ENCODE measurements at regions not wholly inside any gene's neighbourhood (a gene's known extent, or its start where the extent isn't known, plus 50 kb on each side); places are given as distances from the start of the nearest gene placed in this dataset.

DNA sequence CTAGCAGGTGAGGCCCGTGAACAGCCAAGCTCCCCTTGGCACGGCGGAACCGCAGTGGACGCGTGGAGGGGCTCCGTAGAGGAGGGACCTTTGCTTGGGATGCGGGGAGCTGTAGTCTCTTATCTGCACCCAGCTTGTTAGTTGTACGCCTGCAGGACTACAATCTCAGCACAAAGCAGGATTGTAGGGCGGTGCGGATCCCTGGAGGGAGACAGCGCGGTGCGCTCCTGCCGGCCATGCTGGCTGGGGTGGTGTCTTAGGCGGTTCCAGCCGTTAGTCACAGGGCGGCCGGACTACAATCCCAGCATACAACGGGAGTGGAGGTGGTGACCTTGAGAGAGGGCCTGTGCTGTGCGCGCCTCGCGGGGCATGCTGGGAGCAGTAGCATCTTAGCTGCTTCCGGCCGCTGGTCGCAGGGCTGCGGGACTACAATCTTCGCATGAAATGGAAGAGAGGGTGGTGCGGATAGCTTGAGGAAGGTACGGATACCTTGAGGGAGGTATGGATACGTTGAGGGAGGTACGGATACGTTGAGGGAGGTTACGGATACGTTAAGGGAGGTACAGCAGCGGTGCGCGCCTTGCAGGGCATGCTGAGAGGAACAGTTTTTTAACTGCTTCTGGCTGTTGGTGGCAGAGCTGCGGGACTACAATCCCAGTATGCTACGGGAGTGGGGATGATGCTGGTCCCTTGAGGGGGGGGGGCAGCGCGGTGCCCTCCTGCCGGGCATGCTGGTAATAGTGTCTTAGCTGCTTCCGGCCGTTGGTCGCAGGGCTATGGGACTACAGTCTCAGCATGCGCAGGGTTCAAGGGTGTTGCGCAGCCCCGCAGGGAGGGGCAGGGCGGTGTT is 1419.1 kb downstream of the UQCRFS1 start (continued):
- TF ChIP-seq, protein P1, sequence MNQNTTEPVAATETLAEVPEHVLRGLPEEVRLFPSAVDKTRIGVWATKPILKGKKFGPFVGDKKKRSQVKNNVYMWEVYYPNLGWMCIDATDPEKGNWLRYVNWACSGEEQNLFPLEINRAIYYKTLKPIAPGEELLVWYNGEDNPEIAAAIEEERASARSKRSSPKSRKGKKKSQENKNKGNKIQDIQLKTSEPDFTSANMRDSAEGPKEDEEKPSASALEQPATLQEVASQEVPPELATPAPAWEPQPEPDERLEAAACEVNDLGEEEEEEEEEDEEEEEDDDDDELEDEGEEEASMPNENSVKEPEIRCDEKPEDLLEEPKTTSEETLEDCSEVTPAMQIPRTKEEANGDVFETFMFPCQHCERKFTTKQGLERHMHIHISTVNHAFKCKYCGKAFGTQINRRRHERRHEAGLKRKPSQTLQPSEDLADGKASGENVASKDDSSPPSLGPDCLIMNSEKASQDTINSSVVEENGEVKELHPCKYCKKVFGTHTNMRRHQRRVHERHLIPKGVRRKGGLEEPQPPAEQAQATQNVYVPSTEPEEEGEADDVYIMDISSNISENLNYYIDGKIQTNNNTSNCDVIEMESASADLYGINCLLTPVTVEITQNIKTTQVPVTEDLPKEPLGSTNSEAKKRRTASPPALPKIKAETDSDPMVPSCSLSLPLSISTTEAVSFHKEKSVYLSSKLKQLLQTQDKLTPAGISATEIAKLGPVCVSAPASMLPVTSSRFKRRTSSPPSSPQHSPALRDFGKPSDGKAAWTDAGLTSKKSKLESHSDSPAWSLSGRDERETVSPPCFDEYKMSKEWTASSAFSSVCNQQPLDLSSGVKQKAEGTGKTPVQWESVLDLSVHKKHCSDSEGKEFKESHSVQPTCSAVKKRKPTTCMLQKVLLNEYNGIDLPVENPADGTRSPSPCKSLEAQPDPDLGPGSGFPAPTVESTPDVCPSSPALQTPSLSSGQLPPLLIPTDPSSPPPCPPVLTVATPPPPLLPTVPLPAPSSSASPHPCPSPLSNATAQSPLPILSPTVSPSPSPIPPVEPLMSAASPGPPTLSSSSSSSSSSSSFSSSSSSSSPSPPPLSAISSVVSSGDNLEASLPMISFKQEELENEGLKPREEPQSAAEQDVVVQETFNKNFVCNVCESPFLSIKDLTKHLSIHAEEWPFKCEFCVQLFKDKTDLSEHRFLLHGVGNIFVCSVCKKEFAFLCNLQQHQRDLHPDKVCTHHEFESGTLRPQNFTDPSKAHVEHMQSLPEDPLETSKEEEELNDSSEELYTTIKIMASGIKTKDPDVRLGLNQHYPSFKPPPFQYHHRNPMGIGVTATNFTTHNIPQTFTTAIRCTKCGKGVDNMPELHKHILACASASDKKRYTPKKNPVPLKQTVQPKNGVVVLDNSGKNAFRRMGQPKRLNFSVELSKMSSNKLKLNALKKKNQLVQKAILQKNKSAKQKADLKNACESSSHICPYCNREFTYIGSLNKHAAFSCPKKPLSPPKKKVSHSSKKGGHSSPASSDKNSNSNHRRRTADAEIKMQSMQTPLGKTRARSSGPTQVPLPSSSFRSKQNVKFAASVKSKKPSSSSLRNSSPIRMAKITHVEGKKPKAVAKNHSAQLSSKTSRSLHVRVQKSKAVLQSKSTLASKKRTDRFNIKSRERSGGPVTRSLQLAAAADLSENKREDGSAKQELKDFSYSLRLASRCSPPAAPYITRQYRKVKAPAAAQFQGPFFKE (tag by site-specific recombination; IDR thresholded peaks at IDR 0.05; ENCODE audit: borderline replicate concordance), result no peak
- TF ChIP-seq IKZF3 (tag by site-specific recombination; IDR thresholded peaks at IDR 0.05), result peak; percentile 59; the same call in 1 of the 2 replicates
- TF ChIP-seq, protein P2, sequence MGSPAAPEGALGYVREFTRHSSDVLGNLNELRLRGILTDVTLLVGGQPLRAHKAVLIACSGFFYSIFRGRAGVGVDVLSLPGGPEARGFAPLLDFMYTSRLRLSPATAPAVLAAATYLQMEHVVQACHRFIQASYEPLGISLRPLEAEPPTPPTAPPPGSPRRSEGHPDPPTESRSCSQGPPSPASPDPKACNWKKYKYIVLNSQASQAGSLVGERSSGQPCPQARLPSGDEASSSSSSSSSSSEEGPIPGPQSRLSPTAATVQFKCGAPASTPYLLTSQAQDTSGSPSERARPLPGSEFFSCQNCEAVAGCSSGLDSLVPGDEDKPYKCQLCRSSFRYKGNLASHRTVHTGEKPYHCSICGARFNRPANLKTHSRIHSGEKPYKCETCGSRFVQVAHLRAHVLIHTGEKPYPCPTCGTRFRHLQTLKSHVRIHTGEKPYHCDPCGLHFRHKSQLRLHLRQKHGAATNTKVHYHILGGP (tag by site-specific recombination; IDR thresholded peaks at IDR 0.05), result no peak
- peak; percentile 100 for TF ChIP-seq ZNF76 (tag by site-specific recombination; IDR thresholded peaks at IDR 0.05; ENCODE audit: borderline replicate concordance, low read depth)
- no peak for TF ChIP-seq HOXC10 (CRISPR knock-in tag; IDR thresholded peaks at IDR 0.05)
- TF ChIP-seq KLF1 (tag by site-specific recombination; IDR thresholded peaks at IDR 0.05), result peak; percentile 83
- TF ChIP-seq, protein P3, sequence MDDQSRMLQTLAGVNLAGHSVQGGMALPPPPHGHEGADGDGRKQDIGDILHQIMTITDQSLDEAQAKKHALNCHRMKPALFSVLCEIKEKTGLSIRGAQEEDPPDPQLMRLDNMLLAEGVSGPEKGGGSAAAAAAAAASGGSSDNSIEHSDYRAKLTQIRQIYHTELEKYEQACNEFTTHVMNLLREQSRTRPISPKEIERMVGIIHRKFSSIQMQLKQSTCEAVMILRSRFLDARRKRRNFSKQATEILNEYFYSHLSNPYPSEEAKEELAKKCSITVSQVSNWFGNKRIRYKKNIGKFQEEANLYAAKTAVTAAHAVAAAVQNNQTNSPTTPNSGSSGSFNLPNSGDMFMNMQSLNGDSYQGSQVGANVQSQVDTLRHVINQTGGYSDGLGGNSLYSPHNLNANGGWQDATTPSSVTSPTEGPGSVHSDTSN (CRISPR knock-in tag; IDR thresholded peaks at IDR 0.05), result no peak
- no peak for TF ChIP-seq ZNF132 (tag by site-specific recombination; IDR thresholded peaks at IDR 0.05; ENCODE audit: borderline replicate concordance)
- peak; percentile 47; the same call in 1 of the 2 replicates for TF ChIP-seq GFI1B (tag by site-specific recombination; IDR thresholded peaks at IDR 0.05)
- peak; percentile 70 for TF ChIP-seq ZEB2 (tag by site-specific recombination; IDR thresholded peaks at IDR 0.05)
- TF ChIP-seq ZNF350 (tag by site-specific recombination; IDR thresholded peaks at IDR 0.05), result no peak
- peak; percentile 77 for TF ChIP-seq ZNF629 (tag by site-specific recombination; IDR thresholded peaks at IDR 0.05)
- TF ChIP-seq ZNF561 (tag by site-specific recombination; IDR thresholded peaks at IDR 0.05; ENCODE audit: borderline replicate concordance), result peak; percentile 96
- no peak for TF ChIP-seq ZFP41 (tag by site-specific recombination; IDR thresholded peaks at IDR 0.05; ENCODE audit: borderline replicate concordance)
- TF ChIP-seq ZNF626 (tag by site-specific recombination; IDR thresholded peaks at IDR 0.05), result no peak
- peak; percentile 50 for TF ChIP-seq WT1 (tag by site-specific recombination; IDR thresholded peaks at IDR 0.05)
- peak; percentile 37; the same call in 1 of the 2 replicates for TF ChIP-seq ZBTB8A (tag by site-specific recombination; IDR thresholded peaks at IDR 0.05)
- peak; percentile 62 for TF ChIP-seq ZFHX2 (tag by site-specific recombination; conservative IDR thresholded peaks at IDR 0.05)
- TF ChIP-seq ZNF248 (tag by site-specific recombination; IDR thresholded peaks at IDR 0.05), result no peak
- TF ChIP-seq ZNF529 (tag by site-specific recombination; IDR thresholded peaks at IDR 0.05; ENCODE audit: insufficient replicate concordance), result no peak
- TF ChIP-seq ZBTB21 (tag by site-specific recombination; IDR thresholded peaks at IDR 0.05), result peak; percentile 79; the same call in 1 of the 2 replicates
- peak; percentile 33; the same call in 1 of the 2 replicates for TF ChIP-seq ZNF24 (tag by site-specific recombination; IDR thresholded peaks at IDR 0.05)
- TF ChIP-seq ZNF776 (tag by site-specific recombination; IDR thresholded peaks at IDR 0.05; ENCODE audit: borderline replicate concordance), result no peak
- TF ChIP-seq ZNF292 (tag by site-specific recombination; IDR thresholded peaks at IDR 0.05; ENCODE audit: borderline replicate concordance, low read depth), result no peak
- no peak for TF ChIP-seq MEIS1 (CRISPR knock-in tag; IDR thresholded peaks at IDR 0.05; ENCODE audit: borderline replicate concordance)
- peak; percentile 96 for TF ChIP-seq ZNF335 (tag by site-specific recombination; conservative IDR thresholded peaks at IDR 0.05)
- TF ChIP-seq ZNF311 (tag by site-specific recombination; IDR thresholded peaks at IDR 0.05; ENCODE audit: borderline replicate concordance), result no peak
- TF ChIP-seq ZNF274 (IDR thresholded peaks at IDR 0.05; ENCODE audit: low read length), result no peak
- no peak for TF ChIP-seq ZNF274 (tag by site-specific recombination; IDR thresholded peaks at IDR 0.05; ENCODE audit: borderline replicate concordance)
- no peak for TF ChIP-seq ZNF670 (tag by site-specific recombination; IDR thresholded peaks at IDR 0.05; ENCODE audit: low read depth)
- TF ChIP-seq ZNF664 (tag by site-specific recombination; IDR thresholded peaks at IDR 0.05), result peak; percentile 21; the same call in 1 of the 2 replicates
- TF ChIP-seq ZNF184 (tag by site-specific recombination; IDR thresholded peaks at IDR 0.05), result no peak
- TF ChIP-seq ZNF121 (tag by site-specific recombination; IDR thresholded peaks at IDR 0.05), result peak; percentile 82
